PC-9 (cell line): ENCODE measurements at regions not wholly inside any gene's neighbourhood (a gene's known extent, or its start where the extent isn't known, plus 50 kb on each side); places are given as distances from the start of the nearest gene placed in this dataset.

ENCODE experiments used
- EZH2 ChIP-seq: fragments of 200-600 bp; sonication (generic); IDR thresholded peaks from 2 replicates; pipeline ENCODE4 v1.8.0; 2017; ENCODE audit warnings: antibody characterized with exemption, low read depth
- TF ChIP-seq, protein P1 (sequence below): fragments of 200-600 bp; sonication (generic); conservative IDR thresholded peaks from 2 replicates; pipeline ENCODE4 v1.6.1; 2017; ENCODE audit warnings: mixed run types, antibody characterized with exemption, mild to moderate bottlenecking, moderate library complexity

DNA sequence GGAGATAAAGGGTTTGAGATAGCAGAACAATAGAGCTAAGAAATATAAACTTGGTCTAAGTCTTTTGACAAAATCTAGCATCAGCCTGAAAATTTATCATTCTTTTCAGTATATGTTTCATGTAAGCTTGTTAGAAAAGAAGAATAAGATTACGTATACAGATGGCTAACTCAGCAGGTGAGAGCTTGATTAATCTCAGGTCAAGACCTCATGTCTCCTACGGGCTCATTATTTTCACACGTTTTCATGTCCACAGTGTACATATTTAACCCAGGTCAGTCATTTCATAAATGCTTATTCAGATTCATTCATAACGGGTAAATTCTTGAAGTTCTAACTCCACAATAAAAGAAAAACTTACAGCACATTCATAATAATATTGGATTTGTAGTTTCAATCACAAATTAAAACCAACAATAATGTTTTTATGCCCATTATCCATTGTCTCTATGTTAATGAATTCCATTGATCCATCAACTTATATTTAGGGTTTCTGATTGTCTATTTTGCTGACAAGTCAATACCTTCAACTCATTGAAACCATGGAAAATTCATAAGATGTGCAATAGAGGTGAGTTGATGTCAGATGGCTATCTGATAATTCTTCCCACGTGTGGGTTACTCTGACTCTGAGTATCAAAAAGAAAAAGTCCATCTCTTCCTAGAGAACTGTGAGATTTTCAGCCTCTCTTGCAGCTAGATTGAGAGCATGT lies 102.6 kb downstream of the CASP12 start:
- TF ChIP-seq, protein P1, sequence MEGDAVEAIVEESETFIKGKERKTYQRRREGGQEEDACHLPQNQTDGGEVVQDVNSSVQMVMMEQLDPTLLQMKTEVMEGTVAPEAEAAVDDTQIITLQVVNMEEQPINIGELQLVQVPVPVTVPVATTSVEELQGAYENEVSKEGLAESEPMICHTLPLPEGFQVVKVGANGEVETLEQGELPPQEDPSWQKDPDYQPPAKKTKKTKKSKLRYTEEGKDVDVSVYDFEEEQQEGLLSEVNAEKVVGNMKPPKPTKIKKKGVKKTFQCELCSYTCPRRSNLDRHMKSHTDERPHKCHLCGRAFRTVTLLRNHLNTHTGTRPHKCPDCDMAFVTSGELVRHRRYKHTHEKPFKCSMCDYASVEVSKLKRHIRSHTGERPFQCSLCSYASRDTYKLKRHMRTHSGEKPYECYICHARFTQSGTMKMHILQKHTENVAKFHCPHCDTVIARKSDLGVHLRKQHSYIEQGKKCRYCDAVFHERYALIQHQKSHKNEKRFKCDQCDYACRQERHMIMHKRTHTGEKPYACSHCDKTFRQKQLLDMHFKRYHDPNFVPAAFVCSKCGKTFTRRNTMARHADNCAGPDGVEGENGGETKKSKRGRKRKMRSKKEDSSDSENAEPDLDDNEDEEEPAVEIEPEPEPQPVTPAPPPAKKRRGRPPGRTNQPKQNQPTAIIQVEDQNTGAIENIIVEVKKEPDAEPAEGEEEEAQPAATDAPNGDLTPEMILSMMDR, result no peak
- no peak for TF ChIP-seq EZH2
